Esophagus muscularis mucosa (tissue), 3 donors: ENCODE measurements at regions not wholly inside any gene's neighbourhood (a gene's known extent, or its start where the extent isn't known, plus 50 kb on each side); places are given as distances from the start of the nearest gene placed in this dataset.
"Not testable (repeated sequence)": the region's sequence is repeated elsewhere in the genome, so short reads cannot be mapped to it uniquely, and the experiment has no call there.

Experiments
- EP300 ChIP-seq: sonication (generic); formaldehyde crosslinking; IDR thresholded peaks from one replicate; pipeline ENCODE4 v1.6.1; 2017; ENCODE audit warnings: antibody characterized with exemption
- TF ChIP-seq, protein P1 (sequence below), 3 experiments: fragments of 200-600 bp in 2 of 3; fragments of 450-650 bp in 1 of 3; sonication (generic) in 2 of 3; IDR thresholded peaks; one replicate each; pipeline ENCODE4 v1.5.1; 2017 to 2019; ENCODE audit warnings: antibody characterized with exemption in 3 of 3, mild to moderate bottlenecking in 2 of 3, moderate library complexity in 1 of 3

DNA sequence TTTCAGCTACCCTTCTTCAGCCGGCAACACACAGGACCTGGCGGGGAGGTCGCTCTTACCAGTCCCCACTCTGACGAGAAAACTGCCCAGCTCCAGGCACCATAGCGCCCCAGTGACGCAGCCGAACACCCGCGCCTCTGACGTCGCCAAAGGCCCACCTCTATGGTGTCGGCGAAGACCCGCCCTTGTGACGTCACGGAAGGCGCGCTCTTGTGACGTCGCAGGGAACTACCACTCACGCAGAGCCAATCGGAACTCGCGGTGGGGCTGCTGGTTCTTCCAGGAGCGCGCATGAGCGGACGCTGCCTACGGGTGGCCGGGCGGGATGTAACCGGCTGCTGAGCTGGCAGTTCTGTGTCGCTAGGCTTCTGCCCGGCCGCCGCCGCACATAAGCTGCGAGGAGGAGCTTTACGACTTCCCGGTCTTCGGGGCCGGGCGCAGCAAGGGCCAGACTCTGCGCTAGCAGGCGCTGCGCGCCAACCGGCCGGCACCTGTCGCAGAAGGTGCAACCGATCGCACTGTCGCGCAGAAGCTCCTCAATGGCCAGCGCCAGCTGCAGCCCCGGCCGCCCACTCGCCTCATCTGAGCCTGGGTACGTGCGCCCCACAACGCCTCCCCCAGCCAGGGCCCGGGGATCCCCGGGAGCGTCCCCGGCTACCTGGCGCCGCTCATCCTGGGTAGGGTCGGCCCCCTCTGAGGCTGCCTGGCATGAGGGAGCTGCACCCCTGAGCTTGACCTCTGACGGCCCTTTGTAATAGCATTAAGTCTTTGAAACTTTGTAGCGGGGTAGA lies 121.3 kb upstream of the FBXO28 start:
- TF ChIP-seq, protein P1, sequence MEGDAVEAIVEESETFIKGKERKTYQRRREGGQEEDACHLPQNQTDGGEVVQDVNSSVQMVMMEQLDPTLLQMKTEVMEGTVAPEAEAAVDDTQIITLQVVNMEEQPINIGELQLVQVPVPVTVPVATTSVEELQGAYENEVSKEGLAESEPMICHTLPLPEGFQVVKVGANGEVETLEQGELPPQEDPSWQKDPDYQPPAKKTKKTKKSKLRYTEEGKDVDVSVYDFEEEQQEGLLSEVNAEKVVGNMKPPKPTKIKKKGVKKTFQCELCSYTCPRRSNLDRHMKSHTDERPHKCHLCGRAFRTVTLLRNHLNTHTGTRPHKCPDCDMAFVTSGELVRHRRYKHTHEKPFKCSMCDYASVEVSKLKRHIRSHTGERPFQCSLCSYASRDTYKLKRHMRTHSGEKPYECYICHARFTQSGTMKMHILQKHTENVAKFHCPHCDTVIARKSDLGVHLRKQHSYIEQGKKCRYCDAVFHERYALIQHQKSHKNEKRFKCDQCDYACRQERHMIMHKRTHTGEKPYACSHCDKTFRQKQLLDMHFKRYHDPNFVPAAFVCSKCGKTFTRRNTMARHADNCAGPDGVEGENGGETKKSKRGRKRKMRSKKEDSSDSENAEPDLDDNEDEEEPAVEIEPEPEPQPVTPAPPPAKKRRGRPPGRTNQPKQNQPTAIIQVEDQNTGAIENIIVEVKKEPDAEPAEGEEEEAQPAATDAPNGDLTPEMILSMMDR (IDR thresholded peaks at IDR 0.05) = peak in 1 of 3 experiments; percentile 26
- not testable (repeated sequence) for TF ChIP-seq EP300
